ENCODE measurements at regions not wholly inside any gene's neighbourhood (a gene's known extent, or its start where the extent isn't known, plus 50 kb on each side); places are given as distances from the start of the nearest gene placed in this dataset.
"Not testable (repeated sequence)": the region's sequence is repeated elsewhere in the genome, so short reads cannot be mapped to it uniquely, and the experiment has no call there.

GRCh38 chr6:156683821-156684220 is 93.4 kb upstream of the ARID1B start:
- no peak for DNase-seq
- 91 to 92% methylated on average over 5 of the region's 5 CpGs for WGBS, 2 donors
- no peak for TF ChIP-seq POLR2AphosphoS5 (IDR thresholded peaks at IDR 0.05)
- no peak for TF ChIP-seq POLR2A (IDR thresholded peaks at IDR 0.05)
- no peak for TF ChIP-seq EP300 (IDR thresholded peaks at IDR 0.05)
- TF ChIP-seq CTCF (IDR thresholded peaks at IDR 0.05), result no peak
- Histone ChIP-seq H3K9me3 (no peaks in the 10 kb centered on the region), H3K4me1 (peaks cover 0 to 16% (median 10%) of the 10 kb centered on the region in 4 donors), H3K4me3 (no peak overlapping the region), H3K27ac (no peak overlapping the region), H3K27me3 (no peaks in the 10 kb centered on the region), H3K36me3 (no peaks in the 10 kb centered on the region)
- intact Hi-C loops (cut with DNase I), result loop anchor here (10.0 kb wide), 2 partner anchors 181 to 1369 kb away; partner anchors contain the start of gene TFB1M

- no peaks in the 10 kb centered on the region for H3K36me3 ChIP-seq
- H3K4me1 ChIP-seq, result no peaks in the 10 kb centered on the region
- TF ChIP-seq POLR2A (IDR thresholded peaks at IDR 0.05), result no peak
- no peak for TF ChIP-seq POLR2AphosphoS5 (IDR thresholded peaks at IDR 0.05)
- no peak for TF ChIP-seq CTCF (IDR thresholded peaks at IDR 0.05)
- TF ChIP-seq EP300 (IDR thresholded peaks at IDR 0.05), result no peak
- 87 to 92% methylated on average over 2 of the region's 2 CpGs for WGBS, 2 donors
- DNase-seq, result no peak
- intact Hi-C loops (cut with DNase I), result no loop called here
- no peaks in the 10 kb centered on the region for H3K27me3 ChIP-seq
- H3K4me3 ChIP-seq, result no peak overlapping the region
- no peak overlapping the region for H3K27ac ChIP-seq
- H3K9me3 ChIP-seq, result peaks cover 0 to 3% (median 0%) of the 10 kb centered on the region in 4 donors
Measured at GRCh38 chr6:156676721-156677120, 100.5 kb upstream of the ARID1B start.

GRCh38 chr6:156674197-156674596 is 103.0 kb upstream of the ARID1B start:
- WGBS, 2 donors, result 79 to 94% methylated on average over 2 of the region's 2 CpGs
- TF ChIP-seq EP300 (IDR thresholded peaks at IDR 0.05) (no peak), CTCF (IDR thresholded peaks at IDR 0.05) (no peak), POLR2AphosphoS5 (IDR thresholded peaks at IDR 0.05) (no peak), POLR2A (IDR thresholded peaks at IDR 0.05) (no peak)
- intact Hi-C loops (cut with DNase I), result no loop called here

GRCh38 chr6:156670097-156670496 is 107.1 kb upstream of the ARID1B start:
- 95% methylated on average over 26 of the region's 26 CpGs for WGBS, 2 donors
- H3K27me3 ChIP-seq; H3K4me3 ChIP-seq; DNase-seq; intact Hi-C loops (cut with DNase I); H3K4me1 ChIP-seq; H3K36me3 ChIP-seq; H3K9me3 ChIP-seq; H3K27ac ChIP-seq: not testable (repeated sequence)

More at GRCh38 chr6:156674197-156674596, 103.0 kb upstream of the ARID1B start:
- no peaks in the 10 kb centered on the region for H3K4me1 ChIP-seq
- no peaks in the 10 kb centered on the region for H3K27me3 ChIP-seq
- H3K27ac ChIP-seq, result no peak overlapping the region
- H3K4me3 ChIP-seq, result no peak overlapping the region
- no peak for DNase-seq
- peaks cover 0 to 3% (median 0%) of the 10 kb centered on the region in 4 donors for H3K9me3 ChIP-seq
- H3K36me3 ChIP-seq, result no peaks in the 10 kb centered on the region

GRCh38 chr6:156662025-156662445 is 115.1 kb upstream of the ARID1B start:
- 51 to 71% methylated on average over 17 of the region's 17 CpGs for WGBS, 2 donors
- peaks cover 0 to 18% (median 15%) of the 10 kb centered on the region in 4 donors for H3K4me1 ChIP-seq
- H3K27ac ChIP-seq, result no peak overlapping the region

More at GRCh38 chr6:156662025-156662445, 115.1 kb upstream of the ARID1B start:
- intact Hi-C loops (cut with DNase I), result no loop called here
- no peak overlapping the region for H3K4me3 ChIP-seq
- TF ChIP-seq EP300 (IDR thresholded peaks at IDR 0.05) (no peak), POLR2AphosphoS5 (IDR thresholded peaks at IDR 0.05) (no peak), CTCF (IDR thresholded peaks at IDR 0.05) (no peak), POLR2A (IDR thresholded peaks at IDR 0.05) (no peak)
- no peaks in the 10 kb centered on the region for H3K36me3 ChIP-seq
- DNase-seq, result no peak
- no peaks in the 10 kb centered on the region for H3K27me3 ChIP-seq
- H3K9me3 ChIP-seq, result no peaks in the 10 kb centered on the region

All from sigmoid colon (tissue), 6 donors.